DND-41 (cell line): ENCODE measurements at regions not wholly inside any gene's neighbourhood (a gene's known extent, or its start where the extent isn't known, plus 50 kb on each side); places are given as distances from the start of the nearest gene placed in this dataset.

Source experiments
- EZH2 ChIP-seq: IDR thresholded peaks from 3 replicates; pipeline ENCODE4 v1.6.1; 2012; ENCODE audit warnings: borderline replicate concordance, low read depth, mild to moderate bottlenecking, moderate library complexity, low read length, inconsistent platforms; ENCODE audit not compliant: severe bottlenecking
- TF ChIP-seq, protein P1 (sequence below): IDR thresholded peaks from 2 replicates; pipeline ENCODE4 v1.5.1; 2012; ENCODE audit warnings: borderline replicate concordance, low read length, moderate library complexity, mild to moderate bottlenecking; ENCODE audit not compliant: poor library complexity, severe bottlenecking; ENCODE audit errors: extremely low read depth

DNA sequence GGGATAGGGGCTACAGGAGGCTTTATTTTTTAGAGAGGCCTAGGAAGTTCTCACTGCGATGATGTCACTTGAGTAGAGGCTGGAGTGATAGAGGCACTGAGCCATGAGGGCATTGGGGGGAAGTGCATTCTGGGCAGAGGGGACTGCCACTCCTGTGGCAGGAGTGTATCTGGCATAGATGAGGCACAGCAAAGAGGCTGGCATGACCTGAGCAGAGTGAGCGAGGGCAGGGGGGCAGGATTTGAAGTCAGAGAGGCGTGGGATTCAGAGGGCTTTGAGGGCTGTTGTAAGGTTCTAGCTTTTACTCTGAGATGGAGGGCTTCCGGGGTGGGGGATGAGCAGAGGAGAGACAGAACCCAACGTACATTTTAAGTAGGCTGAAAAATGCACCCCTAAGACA is 91.9 kb upstream of the SH3PXD2B start:
- TF ChIP-seq, protein P1, sequence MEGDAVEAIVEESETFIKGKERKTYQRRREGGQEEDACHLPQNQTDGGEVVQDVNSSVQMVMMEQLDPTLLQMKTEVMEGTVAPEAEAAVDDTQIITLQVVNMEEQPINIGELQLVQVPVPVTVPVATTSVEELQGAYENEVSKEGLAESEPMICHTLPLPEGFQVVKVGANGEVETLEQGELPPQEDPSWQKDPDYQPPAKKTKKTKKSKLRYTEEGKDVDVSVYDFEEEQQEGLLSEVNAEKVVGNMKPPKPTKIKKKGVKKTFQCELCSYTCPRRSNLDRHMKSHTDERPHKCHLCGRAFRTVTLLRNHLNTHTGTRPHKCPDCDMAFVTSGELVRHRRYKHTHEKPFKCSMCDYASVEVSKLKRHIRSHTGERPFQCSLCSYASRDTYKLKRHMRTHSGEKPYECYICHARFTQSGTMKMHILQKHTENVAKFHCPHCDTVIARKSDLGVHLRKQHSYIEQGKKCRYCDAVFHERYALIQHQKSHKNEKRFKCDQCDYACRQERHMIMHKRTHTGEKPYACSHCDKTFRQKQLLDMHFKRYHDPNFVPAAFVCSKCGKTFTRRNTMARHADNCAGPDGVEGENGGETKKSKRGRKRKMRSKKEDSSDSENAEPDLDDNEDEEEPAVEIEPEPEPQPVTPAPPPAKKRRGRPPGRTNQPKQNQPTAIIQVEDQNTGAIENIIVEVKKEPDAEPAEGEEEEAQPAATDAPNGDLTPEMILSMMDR: no peak
- TF ChIP-seq EZH2: no peak
